Smooth muscle cell (in vitro differentiated cells): ENCODE measurements at regions not wholly inside any gene's neighbourhood (a gene's known extent, or its start where the extent isn't known, plus 50 kb on each side); places are given as distances from the start of the nearest gene placed in this dataset.
A peak's percentile ranks its signal among the peaks of the same experiment; 100 is the strongest.

ENCODE experiments used
- DNase-seq: peaks from one replicate; lab custom pipeline; 2025; ENCODE audit not compliant: unreplicated experiment; lab: John Stamatoyannopoulos, UW
- H2AFZ ChIP-seq: fragments of 200-600 bp; sonication (generic); 2 replicates; pipeline ENCODE4 v1.6.0; 2016; ENCODE audit warnings: antibody characterized with exemption, low read depth, mild to moderate bottlenecking
- H3F3A ChIP-seq: fragments of 200-600 bp; sonication (generic); 2 replicates; pipeline ENCODE4 v1.6.0; 2017; ENCODE audit warnings: antibody characterized with exemption, low read depth
- H3K27ac ChIP-seq: fragments of 200-600 bp; sonication (generic); 2 replicates; pipeline ENCODE4 v1.5.1; 2016; ENCODE audit warnings: low read depth, mild to moderate bottlenecking
- H3K27me3 ChIP-seq: fragments of 200-600 bp; sonication (generic); 2 replicates; pipeline ENCODE4 v1.6.1; 2016; ENCODE audit warnings: low read depth, mild to moderate bottlenecking
- H3K36me3 ChIP-seq: fragments of 200-600 bp; sonication (generic); 2 replicates; pipeline ENCODE4 v1.5.1; 2016; ENCODE audit warnings: low read depth
- H3K4me1 ChIP-seq: fragments of 200-600 bp; sonication (generic); 2 replicates; pipeline ENCODE4 v1.5.1; 2016; ENCODE audit warnings: low read depth
- H3K4me2 ChIP-seq: fragments of 200-600 bp; sonication (generic); 2 replicates; pipeline ENCODE4 v1.6.0; 2016; ENCODE audit warnings: mild to moderate bottlenecking
- H3K4me3 ChIP-seq: fragments of 200-600 bp; sonication (generic); 2 replicates; pipeline ENCODE4 v1.5.1; 2016; ENCODE audit warnings: mild to moderate bottlenecking
- H3K79me2 ChIP-seq: fragments of 200-600 bp; sonication (generic); 2 replicates; pipeline ENCODE4 v1.6.0; 2016; ENCODE audit warnings: low read depth, mild to moderate bottlenecking
- H3K9ac ChIP-seq: fragments of 200-600 bp; sonication (generic); 2 replicates; pipeline ENCODE4 v1.6.0; 2016; ENCODE audit warnings: low read depth
- H3K9me3 ChIP-seq: fragments of 200-600 bp; sonication (generic); replicated peaks from 2 replicates; pipeline ENCODE4 v1.5.1; 2016; ENCODE audit warnings: low read depth
- H4K20me1 ChIP-seq: fragments of 200-600 bp; sonication (generic); 2 replicates; pipeline ENCODE4 v1.6.0; 2016; ENCODE audit warnings: low read depth
- WGBS: methylation state at CpG from one replicate; pipeline ENCODE4 v1.1.7; 2016; ENCODE audit warnings: low lambda C conversion rate; 5-methylcytosine and 5-hydroxymethylcytosine counted together
- TF ChIP-seq, protein P1 (sequence below): fragments of 200-600 bp; sonication (generic); IDR thresholded peaks from 2 replicates; pipeline ENCODE4 v1.5.1; 2017; ENCODE audit warnings: borderline replicate concordance, mild to moderate bottlenecking, antibody characterized with exemption; ENCODE audit not compliant: insufficient read depth, poor library complexity, severe bottlenecking

DNA sequence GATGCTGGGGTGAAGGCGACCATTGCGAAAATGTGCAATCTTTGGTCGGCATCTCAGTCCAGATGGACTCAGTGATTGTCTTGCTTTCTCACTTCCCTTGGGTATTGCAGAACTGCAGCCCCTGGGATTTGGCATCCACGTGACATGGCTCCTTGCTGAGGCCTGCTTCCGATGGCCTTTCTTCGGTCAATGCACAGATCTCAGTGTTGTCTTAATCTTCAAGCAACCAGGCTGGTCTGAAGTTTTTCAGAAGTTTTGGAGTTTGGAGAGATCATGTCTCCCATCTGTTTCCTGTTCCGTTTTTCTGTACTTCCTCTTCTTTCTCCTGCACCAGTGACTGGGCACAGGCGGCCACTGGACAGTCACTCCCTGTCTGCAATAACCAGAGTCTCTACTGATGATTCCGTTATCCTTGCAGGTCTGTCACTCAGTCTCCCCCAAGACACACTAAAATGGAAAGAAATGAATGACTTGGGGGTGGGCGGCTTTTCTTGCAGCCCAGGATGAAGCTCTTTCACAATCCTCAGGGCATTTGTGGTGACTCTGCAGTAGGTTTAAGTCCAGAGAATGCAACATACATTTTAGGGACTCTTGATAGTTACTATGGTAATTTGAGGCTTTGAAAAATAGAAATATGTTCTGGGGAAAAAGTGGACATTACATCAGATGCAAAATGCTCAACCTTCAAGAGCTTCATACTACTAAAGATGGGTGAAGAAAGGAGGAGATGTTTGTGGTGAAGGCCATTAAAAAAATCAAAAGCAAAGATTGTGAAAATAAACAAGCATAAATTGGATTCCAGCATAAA lies 106.3 kb upstream of the ZFHX3 start:
- TF ChIP-seq, protein P1, sequence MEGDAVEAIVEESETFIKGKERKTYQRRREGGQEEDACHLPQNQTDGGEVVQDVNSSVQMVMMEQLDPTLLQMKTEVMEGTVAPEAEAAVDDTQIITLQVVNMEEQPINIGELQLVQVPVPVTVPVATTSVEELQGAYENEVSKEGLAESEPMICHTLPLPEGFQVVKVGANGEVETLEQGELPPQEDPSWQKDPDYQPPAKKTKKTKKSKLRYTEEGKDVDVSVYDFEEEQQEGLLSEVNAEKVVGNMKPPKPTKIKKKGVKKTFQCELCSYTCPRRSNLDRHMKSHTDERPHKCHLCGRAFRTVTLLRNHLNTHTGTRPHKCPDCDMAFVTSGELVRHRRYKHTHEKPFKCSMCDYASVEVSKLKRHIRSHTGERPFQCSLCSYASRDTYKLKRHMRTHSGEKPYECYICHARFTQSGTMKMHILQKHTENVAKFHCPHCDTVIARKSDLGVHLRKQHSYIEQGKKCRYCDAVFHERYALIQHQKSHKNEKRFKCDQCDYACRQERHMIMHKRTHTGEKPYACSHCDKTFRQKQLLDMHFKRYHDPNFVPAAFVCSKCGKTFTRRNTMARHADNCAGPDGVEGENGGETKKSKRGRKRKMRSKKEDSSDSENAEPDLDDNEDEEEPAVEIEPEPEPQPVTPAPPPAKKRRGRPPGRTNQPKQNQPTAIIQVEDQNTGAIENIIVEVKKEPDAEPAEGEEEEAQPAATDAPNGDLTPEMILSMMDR: no peak
- 86% methylated on average over 10 of the region's 10 CpGs for WGBS
- no peak for DNase-seq
- Histone ChIP-seq H3K27ac (no peak overlapping the region), H3K9ac (no peak overlapping the region), H4K20me1 (no peaks in the 10 kb centered on the region), H3K4me1 (peaks cover 21% of the 10 kb centered on the region), H3K4me2 (no peak overlapping the region), H3K27me3 (no peaks in the 10 kb centered on the region), H3K9me3 (no peaks in the 10 kb centered on the region), H3K79me2 (no peaks in the 10 kb centered on the region), H3F3A (no peaks in the 10 kb centered on the region), H3K36me3 (no peaks in the 10 kb centered on the region), H2AFZ (no peak overlapping the region), H3K4me3 (no peak overlapping the region)

DNA sequence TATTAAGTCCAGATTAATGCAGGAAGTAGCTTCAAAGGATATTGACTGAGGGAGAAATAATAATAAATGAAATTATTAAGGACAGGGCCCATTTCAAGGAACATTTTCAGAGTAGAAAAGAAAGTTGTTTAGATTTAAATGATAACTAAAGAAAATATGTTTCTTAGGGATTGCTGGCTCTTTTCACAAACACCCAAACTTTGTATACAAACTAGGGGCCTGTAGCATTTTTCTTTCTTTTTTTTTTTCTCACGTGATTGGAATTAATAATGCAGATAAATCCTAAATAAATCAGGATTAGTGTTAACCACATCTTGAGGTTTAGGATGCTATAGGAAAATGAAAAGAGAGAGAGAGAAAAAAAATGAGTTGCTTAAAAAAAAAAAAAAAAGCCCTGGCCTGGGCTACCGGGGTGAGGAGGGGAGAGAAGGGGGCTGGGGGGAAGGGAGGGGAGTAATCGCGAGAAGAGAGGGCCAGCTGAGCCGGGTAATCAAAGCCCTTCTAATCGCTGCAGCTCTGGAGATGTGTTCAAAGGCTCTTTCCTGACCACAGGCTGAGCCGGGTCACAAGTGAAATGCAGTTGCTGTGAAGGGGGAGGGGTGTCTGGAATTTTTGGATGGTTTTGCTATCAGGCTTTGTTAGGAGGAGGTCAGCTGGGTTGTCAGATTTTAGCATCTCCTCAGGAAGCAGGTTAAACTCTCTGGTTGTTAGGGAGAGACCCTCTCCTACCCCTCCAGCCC lies 104.6 kb upstream of the ZFHX3 start:
- no peaks in the 10 kb centered on the region for H3K36me3 ChIP-seq
- no peaks in the 10 kb centered on the region for H3F3A ChIP-seq
- no peak overlapping the region for H3K4me3 ChIP-seq
- no peak for DNase-seq
- TF ChIP-seq, protein P1: no peak
- no peaks in the 10 kb centered on the region for H4K20me1 ChIP-seq
- peak overlapping the region; percentile 68 for H3K4me2 ChIP-seq
- no peak overlapping the region for H3K9ac ChIP-seq
- H3K79me2 ChIP-seq: no peaks in the 10 kb centered on the region
- no peaks in the 10 kb centered on the region for H3K27me3 ChIP-seq
- H2AFZ ChIP-seq: no peak overlapping the region
- no peak overlapping the region for H3K27ac ChIP-seq
- peaks cover 21% of the 10 kb centered on the region for H3K4me1 ChIP-seq
- 3% methylated on average over 4 of the region's 7 CpGs for WGBS
- H3K9me3 ChIP-seq: no peaks in the 10 kb centered on the region

DNA sequence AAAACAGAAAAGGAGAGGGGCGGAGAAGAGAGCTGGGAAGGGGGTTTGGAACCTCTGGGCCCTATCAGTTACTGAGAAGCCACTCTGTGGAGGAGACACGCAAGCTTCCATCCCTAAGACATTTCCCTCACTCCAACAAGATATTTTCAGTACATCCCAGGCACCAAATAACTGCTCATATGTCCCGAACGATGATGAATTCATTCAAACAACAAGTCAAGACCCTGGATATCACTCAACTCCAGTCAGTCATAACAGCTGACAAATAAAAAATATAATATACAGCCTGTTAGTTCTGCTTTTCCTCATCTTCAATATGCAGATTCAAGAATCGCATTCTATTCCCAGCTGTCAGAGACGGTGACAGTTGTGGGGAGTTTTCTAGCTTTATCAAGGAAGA lies 104.0 kb upstream of the ZFHX3 start:
- no peak overlapping the region for H3K27ac ChIP-seq
- no peak overlapping the region for H3K4me2 ChIP-seq
- H3K9me3 ChIP-seq: no peaks in the 10 kb centered on the region
- H3K4me1 ChIP-seq: peaks cover 21% of the 10 kb centered on the region
- no peaks in the 10 kb centered on the region for H3F3A ChIP-seq
- H4K20me1 ChIP-seq: no peaks in the 10 kb centered on the region
- no peaks in the 10 kb centered on the region for H3K27me3 ChIP-seq
- no peak for DNase-seq
- TF ChIP-seq, protein P1: no peak
- no peaks in the 10 kb centered on the region for H3K79me2 ChIP-seq
- 78% methylated on average over 6 of the region's 6 CpGs for WGBS
- H3K4me3 ChIP-seq: no peak overlapping the region
- H3K36me3 ChIP-seq: no peaks in the 10 kb centered on the region
- H3K9ac ChIP-seq: no peak overlapping the region
- no peak overlapping the region for H2AFZ ChIP-seq
